Dedifferentiated amniotic fluid mesenchymal stem cell (primary cell): ENCODE measurements at regions not wholly inside any gene's neighbourhood (a gene's known extent, or its start where the extent isn't known, plus 50 kb on each side); places are given as distances from the start of the nearest gene placed in this dataset.

Experiments
- DNase-seq: peaks from one replicate; pipeline ENCODE4 v3.0.0-alpha.2; 2016; ENCODE audit errors: extremely low spot score

GRCh38 chr3:132236701-132237651 is 80.2 kb upstream of the ACP3 start:
- no peak for DNase-seq

GRCh38 chr3:132237652-132238032 is 79.6 kb upstream of the ACP3 start:
- DNase-seq: no peak

GRCh38 chr3:132239587-132239986 is 77.6 kb upstream of the ACP3 start:
- no peak for DNase-seq

GRCh38 chr3:132241776-132242514 is 75.3 kb upstream of the ACP3 start:
- DNase-seq: no peak

GRCh38 chr3:132242790-132243189 is 74.4 kb upstream of the ACP3 start:
- no peak for DNase-seq

GRCh38 chr3:132245552-132246142 is 71.6 kb upstream of the ACP3 start:
- no peak for DNase-seq

GRCh38 chr3:132246212-132246611 is 71.0 kb upstream of the ACP3 start:
- no peak for DNase-seq

GRCh38 chr3:132247211-132247610 is 70.0 kb upstream of the ACP3 start:
- no peak for DNase-seq

- no peak for DNase-seq
These were observed 68.7 kb upstream of the ACP3 start for GRCh38 chr3:132248490-132248889.

GRCh38 chr3:132253262-132253878 is 63.8 kb upstream of the ACP3 start:
- peak; percentile 80 for DNase-seq

- no peak for DNase-seq
These were observed 63.0 kb upstream of the ACP3 start for GRCh38 chr3:132254076-132254755.

- peak; percentile 65 for DNase-seq
These were observed 62.0 kb upstream of the ACP3 start for GRCh38 chr3:132255041-132255745.

- DNase-seq: no peak
These were observed 60.2 kb upstream of the ACP3 start for GRCh38 chr3:132256989-132257388.

- DNase-seq: no peak
These were observed 55.7 kb upstream of the ACP3 start for GRCh38 chr3:132261506-132261905.

GRCh38 chr3:132262305-132262704 is 54.9 kb upstream of the ACP3 start:
- DNase-seq: no peak

GRCh38 chr3:132262956-132263355 is 54.3 kb upstream of the ACP3 start:
- DNase-seq: no peak

GRCh38 chr3:132265028-132265427 is 52.2 kb upstream of the ACP3 start:
- no peak for DNase-seq

GRCh38 chr3:132265488-132265887 is 51.7 kb upstream of the ACP3 start:
- DNase-seq: no peak

GRCh38 chr3:132267391-132267993 is 49.7 kb upstream of the ACP3 start:
- no peak for DNase-seq
